ENCODE measurements at regions not wholly inside any gene's neighbourhood (a gene's known extent, or its start where the extent isn't known, plus 50 kb on each side); places are given as distances from the start of the nearest gene placed in this dataset.
"Not testable (repeated sequence)": the region's sequence is repeated elsewhere in the genome, so short reads cannot be mapped to it uniquely, and the experiment has no call there.

GRCh38 chr7:49060743-49061142 lies 136.4 kb downstream of the CDC14C start:
- H3K9ac ChIP-seq (ENCODE audit: low read depth, low read length): no peak overlapping the region
- H3K4me3 ChIP-seq (ENCODE audit: low read depth, low read length): no peak overlapping the region
- H3K9me3 ChIP-seq (ENCODE audit: control insufficient read depth, insufficient read depth, low read length): no peaks in the 10 kb centered on the region
- H3K36me3 ChIP-seq (ENCODE audit: control insufficient read depth, insufficient read depth, low read length): no peaks in the 10 kb centered on the region
- no peaks in the 10 kb centered on the region for H3K4me1 ChIP-seq (ENCODE audit: control insufficient read depth, insufficient read depth, low read length)
- H3K27me3 ChIP-seq (ENCODE audit: control insufficient read depth, insufficient read depth, low read length): no peaks in the 10 kb centered on the region

GRCh38 chr7:49074538-49074937 lies 150.2 kb downstream of the CDC14C start:
- H3K9me3 ChIP-seq (ENCODE audit: control insufficient read depth, insufficient read depth, low read length): no peaks in the 10 kb centered on the region

DNA sequence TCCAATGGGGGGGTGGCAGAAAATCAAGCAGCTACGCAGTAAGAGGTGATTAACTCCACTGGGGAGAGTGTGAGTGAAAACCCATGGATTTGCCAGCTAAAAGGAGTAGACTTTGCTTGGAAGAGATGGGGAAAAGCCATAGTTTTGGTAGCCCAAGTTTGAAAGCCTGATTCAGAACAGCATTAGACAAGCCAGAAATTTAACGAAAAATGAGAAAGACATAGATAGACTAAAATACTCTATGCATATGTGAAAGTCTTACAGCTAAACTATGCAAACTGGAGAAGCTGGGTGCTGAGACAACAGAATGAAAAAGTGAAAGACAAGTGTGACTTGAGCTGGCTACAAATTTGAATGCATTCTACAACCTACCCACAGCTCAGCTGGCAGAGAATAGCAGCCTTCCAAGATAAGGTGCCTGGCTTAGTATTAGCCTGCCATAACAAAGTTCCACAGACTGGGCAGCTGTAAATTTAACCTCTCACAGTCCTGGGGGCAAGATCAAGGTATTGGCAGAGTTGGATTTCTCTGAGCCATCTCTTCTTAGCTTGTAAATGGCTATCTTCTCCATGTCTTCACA lies 156.6 kb downstream of the CDC14C start:
- H3K9me3 ChIP-seq (ENCODE audit: control insufficient read depth, insufficient read depth, low read length): no peaks in the 10 kb centered on the region
- H3K4me3 ChIP-seq (ENCODE audit: low read depth, low read length): no peak overlapping the region
- H3K36me3 ChIP-seq (ENCODE audit: control insufficient read depth, insufficient read depth, low read length): no peaks in the 10 kb centered on the region
- H3K4me1 ChIP-seq (ENCODE audit: control insufficient read depth, insufficient read depth, low read length): no peaks in the 10 kb centered on the region
- no peak overlapping the region for H3K9ac ChIP-seq (ENCODE audit: low read depth, low read length)
- H3K27me3 ChIP-seq (ENCODE audit: control insufficient read depth, insufficient read depth, low read length): no peaks in the 10 kb centered on the region

More at GRCh38 chr7:49074538-49074937, 150.2 kb downstream of the CDC14C start:
- H3K27me3 ChIP-seq (ENCODE audit: control insufficient read depth, insufficient read depth, low read length): no peaks in the 10 kb centered on the region
- no peaks in the 10 kb centered on the region for H3K4me1 ChIP-seq (ENCODE audit: control insufficient read depth, insufficient read depth, low read length)
- H3K9ac ChIP-seq (ENCODE audit: low read depth, low read length): no peak overlapping the region
- no peak overlapping the region for H3K4me3 ChIP-seq (ENCODE audit: low read depth, low read length)
- no peaks in the 10 kb centered on the region for H3K36me3 ChIP-seq (ENCODE audit: control insufficient read depth, insufficient read depth, low read length)

DNA sequence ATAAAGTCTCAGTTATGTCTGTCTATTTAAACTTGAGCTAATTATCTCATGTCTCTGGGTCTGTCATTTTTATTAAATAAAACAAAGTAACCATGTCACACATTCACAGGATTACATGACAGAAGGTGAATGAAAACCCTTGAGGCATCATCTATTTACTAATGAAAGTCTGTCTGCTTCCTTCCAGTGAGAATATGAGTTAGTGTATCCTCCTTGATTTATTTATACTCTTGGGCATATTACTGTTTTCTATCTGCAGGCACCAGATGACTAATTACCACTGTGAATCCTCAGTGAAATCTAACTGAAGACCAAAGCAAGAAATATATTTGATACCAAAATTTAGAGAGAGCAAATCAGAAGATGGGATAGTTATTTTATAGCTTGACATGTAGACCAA lies 163.7 kb downstream of the CDC14C start:
- H3K36me3 ChIP-seq (ENCODE audit: control insufficient read depth, insufficient read depth, low read length): no peaks in the 10 kb centered on the region
- H3K4me3 ChIP-seq (ENCODE audit: low read depth, low read length): no peak overlapping the region
- H3K4me1 ChIP-seq (ENCODE audit: control insufficient read depth, insufficient read depth, low read length): peaks cover 11% of the 10 kb centered on the region
- no peaks in the 10 kb centered on the region for H3K9me3 ChIP-seq (ENCODE audit: control insufficient read depth, insufficient read depth, low read length)
- H3K27me3 ChIP-seq (ENCODE audit: control insufficient read depth, insufficient read depth, low read length): no peaks in the 10 kb centered on the region
- no peak overlapping the region for H3K9ac ChIP-seq (ENCODE audit: low read depth, low read length)

GRCh38 chr7:49089717-49090116 lies 165.4 kb downstream of the CDC14C start:
- no peak overlapping the region for H3K9ac ChIP-seq (ENCODE audit: low read depth, low read length)
- H3K27me3 ChIP-seq (ENCODE audit: control insufficient read depth, insufficient read depth, low read length): no peaks in the 10 kb centered on the region
- no peaks in the 10 kb centered on the region for H3K36me3 ChIP-seq (ENCODE audit: control insufficient read depth, insufficient read depth, low read length)
- H3K4me1 ChIP-seq (ENCODE audit: control insufficient read depth, insufficient read depth, low read length): peaks cover 11% of the 10 kb centered on the region
- no peaks in the 10 kb centered on the region for H3K9me3 ChIP-seq (ENCODE audit: control insufficient read depth, insufficient read depth, low read length)
- no peak overlapping the region for H3K4me3 ChIP-seq (ENCODE audit: low read depth, low read length)

DNA sequence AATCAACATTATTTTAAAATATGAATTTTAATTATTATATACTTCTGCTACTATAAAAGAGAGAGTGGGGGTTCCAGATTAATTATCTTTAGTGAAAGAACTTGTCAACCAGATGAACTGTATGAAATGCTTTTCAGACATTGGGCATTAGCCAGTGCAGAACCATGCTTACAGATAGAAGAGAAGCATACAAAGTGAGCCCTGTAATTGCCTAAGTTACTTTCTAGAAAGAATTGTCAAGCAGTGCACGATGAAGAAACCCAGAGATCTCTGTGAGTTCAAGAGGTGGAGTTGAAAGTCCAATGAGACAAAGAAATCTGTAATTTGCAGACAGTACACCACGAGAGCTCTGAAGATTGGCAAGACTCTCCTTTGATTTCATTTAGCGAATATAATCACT lies 166.7 kb downstream of the CDC14C start:
- Histone ChIP-seq H3K4me3 (ENCODE audit: low read depth, low read length) (no peak overlapping the region), H3K9me3 (ENCODE audit: control insufficient read depth, insufficient read depth, low read length) (no peaks in the 10 kb centered on the region), H3K36me3 (ENCODE audit: control insufficient read depth, insufficient read depth, low read length) (no peaks in the 10 kb centered on the region), H3K9ac (ENCODE audit: low read depth, low read length) (no peak overlapping the region), H3K4me1 (ENCODE audit: control insufficient read depth, insufficient read depth, low read length) (peaks cover 13% of the 10 kb centered on the region), H3K27me3 (ENCODE audit: control insufficient read depth, insufficient read depth, low read length) (no peaks in the 10 kb centered on the region)

GRCh38 chr7:49091519-49091918 lies 167.2 kb downstream of the CDC14C start:
- Histone ChIP-seq H3K9ac (ENCODE audit: low read depth, low read length) (no peak overlapping the region), H3K9me3 (ENCODE audit: control insufficient read depth, insufficient read depth, low read length) (no peaks in the 10 kb centered on the region), H3K27me3 (ENCODE audit: control insufficient read depth, insufficient read depth, low read length) (no peaks in the 10 kb centered on the region), H3K4me1 (ENCODE audit: control insufficient read depth, insufficient read depth, low read length) (peaks cover 13% of the 10 kb centered on the region), H3K36me3 (ENCODE audit: control insufficient read depth, insufficient read depth, low read length) (no peaks in the 10 kb centered on the region), H3K4me3 (ENCODE audit: low read depth, low read length) (no peak overlapping the region)

DNA sequence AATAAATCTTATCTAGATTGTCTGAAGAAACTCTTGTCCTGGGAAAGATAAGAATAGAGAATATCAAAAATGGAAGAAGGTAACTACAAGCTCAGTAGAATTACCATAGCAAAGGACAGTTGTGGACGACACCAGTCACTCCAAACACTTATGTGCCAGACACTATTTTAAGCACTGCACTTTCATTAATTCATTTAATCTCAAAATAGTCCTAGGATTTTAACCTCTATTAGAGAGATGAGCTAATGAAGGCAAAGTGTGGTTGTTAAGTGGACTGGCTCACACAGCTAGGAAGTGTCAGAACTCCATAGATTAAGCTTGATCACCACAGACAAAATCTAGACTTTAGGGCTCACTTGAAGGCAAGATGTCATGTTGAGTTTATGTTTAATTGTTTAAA lies 168.9 kb downstream of the CDC14C start:
- peaks cover 13% of the 10 kb centered on the region for H3K4me1 ChIP-seq (ENCODE audit: control insufficient read depth, insufficient read depth, low read length)
- no peak overlapping the region for H3K4me3 ChIP-seq (ENCODE audit: low read depth, low read length)
- H3K9me3 ChIP-seq (ENCODE audit: control insufficient read depth, insufficient read depth, low read length): no peaks in the 10 kb centered on the region
- no peaks in the 10 kb centered on the region for H3K36me3 ChIP-seq (ENCODE audit: control insufficient read depth, insufficient read depth, low read length)
- H3K9ac ChIP-seq (ENCODE audit: low read depth, low read length): no peak overlapping the region
- H3K27me3 ChIP-seq (ENCODE audit: control insufficient read depth, insufficient read depth, low read length): no peaks in the 10 kb centered on the region

DNA sequence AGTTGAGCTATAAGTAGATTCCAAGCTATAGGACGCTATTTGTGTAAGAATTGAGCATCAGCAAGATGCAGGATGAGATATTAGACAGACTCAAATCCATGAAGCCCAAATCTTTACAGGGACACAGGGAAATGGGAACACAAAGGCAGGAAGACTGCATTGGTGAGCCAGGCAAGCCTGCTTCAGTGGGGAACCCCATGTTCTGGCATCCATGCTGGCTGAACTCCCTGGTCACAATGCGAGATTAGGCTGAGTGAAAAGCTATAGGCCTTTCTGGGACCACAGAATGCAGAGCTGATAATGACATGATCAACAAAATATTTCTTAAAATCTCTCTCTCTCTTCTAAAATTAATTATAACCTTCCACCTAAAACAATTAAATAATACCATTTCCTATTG lies 170.5 kb downstream of the CDC14C start:
- Histone ChIP-seq H3K9ac (ENCODE audit: low read depth, low read length) (no peak overlapping the region), H3K4me3 (ENCODE audit: low read depth, low read length) (no peak overlapping the region), H3K4me1 (ENCODE audit: control insufficient read depth, insufficient read depth, low read length) (peaks cover 7% of the 10 kb centered on the region), H3K36me3 (ENCODE audit: control insufficient read depth, insufficient read depth, low read length) (no peaks in the 10 kb centered on the region), H3K27me3 (ENCODE audit: control insufficient read depth, insufficient read depth, low read length) (no peaks in the 10 kb centered on the region), H3K9me3 (ENCODE audit: control insufficient read depth, insufficient read depth, low read length) (no peaks in the 10 kb centered on the region)

DNA sequence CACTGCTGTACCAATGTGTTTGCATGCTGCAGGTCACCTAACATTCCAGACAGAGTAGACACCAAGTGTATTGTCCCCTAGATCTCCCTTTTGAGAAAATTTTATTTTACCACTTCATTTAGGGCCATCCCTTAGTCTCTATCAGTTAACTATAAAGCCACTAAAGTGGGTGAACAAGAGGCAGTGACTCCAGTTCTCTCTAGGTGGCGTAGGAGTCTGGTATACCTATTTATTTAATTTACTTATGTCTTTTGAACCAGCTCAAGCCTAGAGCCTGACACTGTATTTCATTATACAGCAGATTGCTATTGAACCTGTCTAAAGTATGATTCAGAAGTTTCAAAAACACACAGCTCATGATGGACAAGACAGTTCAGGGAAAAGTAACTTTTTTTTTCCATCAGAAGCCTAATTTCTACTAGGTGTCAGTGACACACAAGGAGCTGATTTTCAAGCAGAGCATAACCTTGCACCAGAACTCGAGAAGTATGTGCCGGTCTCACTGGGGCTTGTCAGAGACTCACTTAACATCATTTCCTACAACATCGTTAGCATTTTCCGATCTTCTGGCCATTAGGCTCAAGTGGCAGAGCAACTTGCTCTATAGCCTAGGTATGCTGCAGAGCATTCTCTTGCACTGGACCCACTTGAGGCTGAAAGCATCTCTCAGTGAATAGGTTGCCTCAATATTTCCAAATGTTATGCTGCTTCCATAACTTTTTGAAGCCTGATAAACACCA lies 175.4 kb downstream of the CDC14C start:
- no peaks in the 10 kb centered on the region for H3K9me3 ChIP-seq (ENCODE audit: control insufficient read depth, insufficient read depth, low read length)
- peak overlapping the region; percentile 56 for H3K9ac ChIP-seq (ENCODE audit: low read depth, low read length)
- H3K4me1 ChIP-seq (ENCODE audit: control insufficient read depth, insufficient read depth, low read length): peaks cover 28% of the 10 kb centered on the region
- no peaks in the 10 kb centered on the region for H3K27me3 ChIP-seq (ENCODE audit: control insufficient read depth, insufficient read depth, low read length)
- H3K36me3 ChIP-seq (ENCODE audit: control insufficient read depth, insufficient read depth, low read length): no peaks in the 10 kb centered on the region
- no peak overlapping the region for H3K4me3 ChIP-seq (ENCODE audit: low read depth, low read length)

- H3K27me3 ChIP-seq (ENCODE audit: control insufficient read depth, insufficient read depth, low read length); H3K4me3 ChIP-seq (ENCODE audit: low read depth, low read length); H3K36me3 ChIP-seq (ENCODE audit: control insufficient read depth, insufficient read depth, low read length); H3K9me3 ChIP-seq (ENCODE audit: control insufficient read depth, insufficient read depth, low read length): not testable (repeated sequence)
- H3K4me1 ChIP-seq (ENCODE audit: control insufficient read depth, insufficient read depth, low read length): peaks cover 26% of the 10 kb centered on the region
- H3K9ac ChIP-seq (ENCODE audit: low read depth, low read length): peak overlapping the region; percentile 56
These were observed 176.8 kb downstream of the CDC14C start for GRCh38 chr7:49100908-49101740.

- Histone ChIP-seq H3K4me1 (ENCODE audit: control insufficient read depth, insufficient read depth, low read length) (peaks cover 26% of the 10 kb centered on the region), H3K36me3 (ENCODE audit: control insufficient read depth, insufficient read depth, low read length) (no peaks in the 10 kb centered on the region), H3K27me3 (ENCODE audit: control insufficient read depth, insufficient read depth, low read length) (no peaks in the 10 kb centered on the region), H3K4me3 (ENCODE audit: low read depth, low read length) (no peak overlapping the region), H3K9ac (ENCODE audit: low read depth, low read length) (no peak overlapping the region), H3K9me3 (ENCODE audit: control insufficient read depth, insufficient read depth, low read length) (peaks cover 8% of the 10 kb centered on the region)
These were observed 178.1 kb downstream of the CDC14C start for GRCh38 chr7:49102411-49102810.
